T-helper 1 cell treated with Interleukin-12 subunit alpha and Interleukin-12 subunit beta and Interleukin-4 antibody, amounts not matched to agents 30 ng/mL and 1 ng/mL, for 36 hours (primary cell): ENCODE measurements at regions not wholly inside any gene's neighbourhood (a gene's known extent, or its start where the extent isn't known, plus 50 kb on each side); places are given as distances from the start of the nearest gene placed in this dataset.

Experiments used
- intact Hi-C: fragments of 100-400 bp; cut with micrococcal nuclease; formaldehyde crosslinking; loops from one replicate; pipeline ENCODE4 v1.15.1; 2024

- intact Hi-C loops: loop anchor here (1.0 to 5.0 kb wide), 2 partner anchors 24 to 100 kb away; no protein-coding TSS in a partner anchor
Observed at GRCh38 chr5:54927097-54927746, 58.2 kb downstream of the ESM1 start.

DNA sequence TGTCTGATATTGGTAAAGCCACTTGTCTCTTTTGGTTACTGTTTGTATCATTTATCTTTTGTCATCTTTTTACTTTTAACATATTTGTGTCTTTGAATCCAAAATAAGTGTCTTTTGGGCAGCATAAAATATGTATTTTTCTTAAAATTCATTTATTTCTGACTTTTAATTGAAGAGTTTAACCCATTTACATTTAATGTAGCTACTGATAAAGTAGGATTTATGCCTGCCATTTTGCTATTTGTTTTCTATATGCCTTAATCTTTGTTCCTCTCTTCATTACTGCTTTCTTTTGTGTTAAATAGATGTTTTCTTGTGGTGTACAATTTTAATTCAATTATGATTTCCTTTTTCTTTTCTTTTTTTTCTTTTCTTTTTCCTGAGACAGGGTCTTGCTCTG is 60.9 kb downstream of the ESM1 start:
- intact Hi-C loops: no loop called here

DNA sequence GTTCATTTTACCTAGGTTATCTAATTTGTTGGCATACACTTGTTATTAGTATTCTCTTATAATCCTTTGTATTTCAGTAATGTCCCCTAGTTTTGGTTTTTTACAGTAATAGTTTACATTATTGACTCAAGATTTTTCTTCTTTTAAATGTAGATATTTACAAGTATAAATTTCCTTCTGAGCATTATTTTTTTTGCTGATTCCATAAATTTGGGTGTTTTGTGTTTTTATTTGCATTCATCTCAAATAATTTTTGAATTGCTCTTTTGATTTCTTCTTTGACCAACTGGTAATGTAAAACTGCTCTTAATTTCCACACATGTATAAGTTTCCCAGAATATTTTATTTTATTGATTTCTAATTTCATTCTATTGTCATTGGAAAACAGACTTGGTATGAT is 68.1 kb downstream of the ESM1 start:
- intact Hi-C loops: no loop called here

DNA sequence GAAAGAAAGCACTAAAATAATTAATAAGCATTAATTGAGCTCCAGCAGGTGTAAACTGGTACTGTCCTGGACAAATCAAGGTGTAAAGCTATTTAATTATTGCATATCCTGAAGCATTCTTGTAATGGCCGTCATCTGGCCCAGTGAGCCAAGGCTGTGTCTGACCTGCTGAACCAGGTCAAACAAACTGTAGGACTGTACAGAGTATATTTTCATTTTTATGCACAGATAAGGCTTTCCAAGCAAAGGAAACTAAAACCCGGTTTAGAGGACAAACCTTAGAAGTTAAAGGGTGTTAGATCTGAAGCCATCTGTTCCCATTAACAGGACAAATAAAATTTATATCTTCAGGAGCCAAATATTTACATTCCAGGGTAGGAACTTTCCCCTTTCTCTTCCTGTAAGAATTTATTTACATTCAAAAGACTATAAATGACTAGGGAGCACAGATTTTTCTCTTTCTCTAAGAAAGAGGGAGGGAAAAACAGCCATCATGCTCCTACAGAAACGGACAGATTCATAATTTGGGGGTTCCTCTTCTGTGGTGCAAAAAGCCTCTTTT is 69.8 kb downstream of the ESM1 start:
- intact Hi-C loops: loop anchor here (1.0 kb wide), 1 partner anchor 7 kb away; no protein-coding TSS in a partner anchor

- intact Hi-C loops: no loop called here
Observed at GRCh38 chr5:54912021-54912420, 73.4 kb downstream of the ESM1 start.

DNA sequence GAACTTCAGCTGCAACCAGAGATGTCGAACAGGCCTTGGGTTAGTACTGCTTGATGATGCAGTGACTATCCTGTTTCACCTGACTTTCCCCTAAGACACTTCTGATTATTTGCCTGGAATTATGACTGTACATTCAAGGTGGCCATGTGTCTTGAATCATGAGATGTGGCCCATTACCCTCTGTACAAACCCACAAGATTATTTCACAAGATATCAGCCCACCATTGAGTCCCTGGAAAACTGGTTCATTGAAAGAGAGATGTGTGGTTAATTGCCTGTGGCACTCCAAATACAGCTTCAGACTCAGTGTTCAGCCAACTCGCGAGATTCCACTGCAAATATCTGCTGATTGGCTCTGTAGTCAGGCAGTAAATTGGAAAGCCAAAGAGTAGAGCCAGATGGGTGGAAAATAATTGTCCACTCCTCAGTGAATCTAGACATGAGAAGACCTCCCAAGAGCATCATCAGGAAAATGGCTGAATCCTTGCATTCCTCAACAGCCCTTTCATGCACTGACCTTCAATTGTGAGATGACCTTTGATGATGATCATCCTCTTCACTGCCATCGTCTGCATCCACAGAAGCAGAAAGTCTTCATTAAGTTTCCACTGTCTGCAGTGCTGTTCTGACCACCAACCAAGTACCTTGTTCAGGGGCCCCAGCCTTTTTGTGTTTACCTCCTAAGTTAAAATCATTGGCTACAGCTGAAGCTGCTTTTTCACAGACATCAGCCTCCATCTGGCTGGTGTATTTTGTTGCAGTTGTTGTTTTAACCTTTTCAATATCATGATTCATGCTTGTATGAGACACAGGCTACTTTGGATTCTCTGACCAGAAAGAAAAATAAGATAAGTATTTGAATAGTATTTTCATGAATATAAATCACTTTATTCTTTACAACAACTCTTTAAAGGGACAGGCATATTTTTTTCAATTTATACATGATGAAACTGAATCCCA is 75.2 kb downstream of the ESM1 start:
- intact Hi-C loops: no loop called here

- intact Hi-C loops: loop anchor here (1.0 kb wide), 1 partner anchor 7 kb away; no protein-coding TSS in a partner anchor
Observed at GRCh38 chr5:54908774-54909525, 76.4 kb downstream of the ESM1 start.

GRCh38 chr5:54905942-54906537 is 79.4 kb downstream of the ESM1 start:
- intact Hi-C loops: loop anchor here (1.0 to 2.0 kb wide), 11 partner anchors 38 to 807 kb away; partner anchors contain the start of genes SLC38A9 and SNX18

GRCh38 chr5:54905246-54905795 is 80.1 kb downstream of the ESM1 start:
- intact Hi-C loops: no loop called here

GRCh38 chr5:54904425-54904824 is 81.0 kb downstream of the ESM1 start:
- intact Hi-C loops: no loop called here

DNA sequence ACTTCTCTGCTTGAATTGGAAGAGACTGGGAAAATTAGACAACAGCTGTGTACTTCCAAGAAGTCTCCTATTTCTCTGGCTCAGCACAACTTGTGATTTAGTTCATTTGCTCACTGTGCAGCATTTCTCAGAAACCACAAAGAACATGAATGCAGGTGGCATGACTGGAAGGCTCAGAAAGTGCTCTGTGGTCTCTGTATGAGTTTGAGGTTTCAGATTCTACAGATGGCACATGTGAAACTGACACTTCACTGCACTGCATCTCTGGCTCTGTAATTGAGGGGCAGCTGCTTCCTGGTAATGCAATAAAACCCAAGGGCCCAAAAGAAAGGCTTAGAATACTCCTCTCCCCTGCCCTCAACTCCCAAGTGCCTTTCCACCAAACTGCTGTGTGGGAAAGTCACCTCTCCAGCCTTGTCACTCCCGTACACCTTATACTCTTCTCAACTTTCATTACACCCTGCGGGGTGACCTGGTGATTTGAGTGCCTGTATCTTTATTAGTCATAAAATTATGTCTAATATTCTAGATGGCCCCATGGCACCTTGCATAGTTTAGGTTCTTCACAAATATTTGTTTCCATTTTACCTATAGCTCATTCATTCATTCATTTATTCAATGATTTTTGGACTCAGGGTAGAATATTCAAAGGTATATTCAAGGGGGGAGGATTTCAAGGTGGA is 82.5 kb downstream of the ESM1 start:
- intact Hi-C loops: loop anchor here (1.0 to 2.0 kb wide), 9 partner anchors 20 to 593 kb away; partner anchors contain the start of genes ARL15, GZMA and SNX18

- intact Hi-C loops: no loop called here
Observed at GRCh38 chr5:54900984-54901725, 84.2 kb downstream of the ESM1 start.

GRCh38 chr5:54897001-54897400 is 88.4 kb downstream of the ESM1 start:
- intact Hi-C loops: no loop called here

DNA sequence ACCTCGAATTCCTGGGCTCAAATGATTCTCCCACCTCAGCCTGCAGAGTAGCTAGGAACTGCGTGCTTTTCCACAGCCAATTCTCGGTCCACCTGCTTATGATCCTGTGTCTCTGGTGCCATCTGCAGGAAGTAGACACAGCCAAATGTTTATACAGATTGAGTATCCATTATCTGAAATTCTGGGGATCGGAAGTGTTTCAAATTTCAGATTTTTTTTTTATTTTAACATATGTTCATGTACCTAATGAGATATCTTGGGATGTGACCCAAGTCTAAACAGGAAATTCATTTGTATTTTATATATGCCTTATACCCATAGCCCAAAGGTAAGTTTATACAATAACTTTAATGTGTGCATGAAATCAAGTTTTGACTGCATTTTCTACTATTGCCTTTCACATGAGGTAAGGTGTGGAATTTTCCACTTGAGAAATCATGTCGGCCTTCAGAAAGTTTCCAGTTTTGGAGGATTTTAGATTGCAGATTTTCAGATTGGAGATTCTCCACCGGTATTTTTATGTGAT is 89.5 kb downstream of the ESM1 start:
- intact Hi-C loops: loop anchor here (1.0 kb wide), 1 partner anchor 29 kb away; no protein-coding TSS in a partner anchor

DNA sequence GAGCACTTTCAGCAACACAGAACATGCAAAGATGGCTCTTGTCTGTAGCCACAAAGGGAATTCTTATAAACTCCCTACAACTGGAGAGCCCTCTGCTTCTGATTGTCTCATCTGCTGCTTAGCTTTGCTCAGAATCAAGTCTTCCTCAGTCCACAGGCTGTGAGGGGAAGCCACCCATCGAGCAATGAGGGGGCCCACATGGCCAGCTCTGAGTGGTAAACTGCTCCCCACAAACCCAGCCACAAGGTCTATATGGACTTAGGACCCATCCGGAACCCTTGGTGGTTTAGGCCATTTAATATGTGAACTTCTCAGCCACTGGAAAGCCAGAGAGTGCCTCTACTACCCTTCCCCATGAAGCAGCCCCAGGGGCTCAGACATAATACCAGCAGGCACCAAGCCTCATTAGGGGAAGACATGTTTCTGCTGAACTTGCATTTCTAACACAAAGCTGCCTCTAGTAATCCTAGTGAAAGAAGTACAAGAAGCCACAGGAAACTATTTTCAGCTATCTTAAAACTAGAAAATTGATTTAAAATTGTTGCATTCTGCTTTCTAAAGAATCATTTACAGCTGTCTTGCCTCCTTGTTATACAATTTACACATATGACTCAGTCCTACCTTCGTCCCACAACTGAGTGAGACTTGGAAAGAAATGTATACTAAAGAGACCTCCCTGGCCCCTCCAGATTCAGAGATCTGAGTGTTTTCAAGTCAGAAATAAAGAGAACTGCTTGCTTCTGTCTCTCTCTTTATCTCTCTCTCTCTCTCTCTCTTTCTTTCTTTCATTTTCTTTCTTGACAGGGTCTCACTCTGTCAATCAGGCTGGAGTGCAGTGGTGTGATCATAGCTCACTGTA is 90.2 kb downstream of the ESM1 start:
- intact Hi-C loops: loop anchor here (1.0 kb wide), 1 partner anchor 28 kb away; no protein-coding TSS in a partner anchor

- intact Hi-C loops: no loop called here
Observed at GRCh38 chr5:54889826-54890225, 95.6 kb downstream of the ESM1 start.

GRCh38 chr5:54887663-54888062 is 97.7 kb downstream of the ESM1 start:
- intact Hi-C loops: no loop called here

- intact Hi-C loops: no loop called here
Observed at GRCh38 chr5:54886866-54887265, 98.5 kb downstream of the ESM1 start.
